ENCODE measurements at regions not wholly inside any gene's neighbourhood (a gene's known extent, or its start where the extent isn't known, plus 50 kb on each side); places are given as distances from the start of the nearest gene placed in this dataset.

GRCh38 chr16:79439901-79440300 is 160.6 kb downstream of the MAF start:
- Histone ChIP-seq H3K4me2 (ENCODE audit: low read length) (no peak overlapping the region), H2AFZ (ENCODE audit: low read depth, low read length, poor library complexity, severe bottlenecking) (no peak overlapping the region), H3K9me3 (ENCODE audit: control insufficient read depth in 1 of 2, insufficient read depth in 1 of 2, low read depth in 1 of 2, low read length in 2 of 2) (peaks cover 23 to 41% of the 10 kb centered on the region in 2 experiments; a peak in 2 of 4 replicates), H4K20me1 (ENCODE audit: insufficient read depth) (no peaks in the 10 kb centered on the region), H3K9ac (ENCODE audit: low read length) (no peak overlapping the region), H3K27me3 (ENCODE audit: insufficient read depth, low read length) (no peaks in the 10 kb centered on the region), H3K36me3 (ENCODE audit: control insufficient read depth in 1 of 2, insufficient read depth in 2 of 2, low read length in 2 of 2) (no peaks in the 10 kb centered on the region), H3K4me3 (replicated peaks in 1 of 2; ENCODE audit: low read depth in 1 of 2, low read length in 2 of 2) (no peak overlapping the region), H3K4me1 (ENCODE audit: control insufficient read depth in 1 of 2, insufficient read depth in 2 of 2, low read length in 2 of 2) (no peaks in the 10 kb centered on the region), H3K9me2 (ENCODE audit: insufficient read depth) (no peaks in the 10 kb centered on the region), H3K27ac (ENCODE audit: low read depth, low read length) (no peak overlapping the region), H3K79me2 (ENCODE audit: insufficient read depth, low read length) (no peaks in the 10 kb centered on the region)
- ChIA-PET POLR2A (no interaction called here), RAD21 (ENCODE audit: low non-redundant PET in 1 of 2, low total read pairs in 2 of 2, uncharacterized antibody in 2 of 2, unreplicated experiment in 2 of 2) (no interaction called here), CTCF (no interaction called here)
- DNase-seq (ENCODE audit: low read depth, low spot score) (no peak), ATAC-seq (no peak)
- no peak for TF ChIP-seq JUND (IDR thresholded peaks at IDR 0.05)
- TF ChIP-seq EZH2 (IDR thresholded peaks at IDR 0.05): no peak
- TF ChIP-seq TCF7L2 (IDR thresholded peaks at IDR 0.05; ENCODE audit: borderline replicate concordance, extremely low read depth, insufficient read depth, insufficient read length): no peak
- BruUV-seq (replicated peaks): no TSS peak
- intact Hi-C loops (cut with micrococcal nuclease): no loop called here

DNA sequence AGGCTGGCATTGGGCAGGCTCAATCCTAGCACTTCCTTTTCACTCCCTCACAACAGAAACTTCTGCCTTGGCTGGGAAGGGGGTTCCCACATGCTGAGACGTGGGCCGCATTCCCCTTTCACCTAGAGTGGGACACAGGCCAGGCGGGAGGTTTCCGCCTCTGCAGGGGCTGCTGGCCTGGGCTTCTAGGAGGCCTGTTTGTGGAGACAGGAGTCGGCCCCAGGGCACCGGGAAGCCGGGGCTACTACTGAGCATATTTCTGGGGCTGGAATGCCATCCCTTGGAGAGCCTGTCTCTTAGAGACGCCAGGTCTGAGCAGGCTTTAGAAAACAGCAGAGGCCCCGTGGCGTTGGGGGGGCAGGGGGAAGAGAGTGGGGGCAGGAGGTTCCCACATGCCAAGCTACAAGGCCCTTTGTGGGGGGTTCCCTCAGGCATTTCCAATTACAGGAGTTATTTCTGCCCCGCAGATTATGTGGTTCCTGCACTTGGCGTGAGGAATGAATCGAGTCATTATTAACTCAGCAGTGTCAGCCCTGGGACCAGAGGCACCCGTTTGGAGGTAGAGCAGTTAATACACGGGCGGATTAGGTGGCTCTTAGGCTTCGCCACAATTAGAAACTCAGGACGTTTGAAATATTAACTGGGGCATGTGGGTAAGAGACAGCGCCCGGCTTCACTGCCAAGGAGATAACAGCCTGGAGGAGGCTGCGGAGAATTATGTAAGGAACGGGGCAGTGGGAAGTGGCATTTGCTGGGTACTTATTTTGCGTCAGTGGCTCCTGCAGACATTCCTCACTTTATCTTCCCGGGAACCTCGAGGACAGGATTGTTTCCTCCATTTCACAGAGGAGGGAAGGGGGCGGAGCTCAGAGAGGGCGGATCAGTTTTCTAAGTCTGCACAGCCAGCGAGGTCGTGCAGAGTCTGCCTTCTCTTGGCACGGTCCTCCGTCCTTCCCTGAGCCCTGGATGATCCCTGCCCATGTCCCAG is 162.5 kb downstream of the MAF start:
- TF ChIP-seq FOSL1 (IDR thresholded peaks at IDR 0.05; ENCODE audit: low read depth): no peak
- TF ChIP-seq, protein P1, sequence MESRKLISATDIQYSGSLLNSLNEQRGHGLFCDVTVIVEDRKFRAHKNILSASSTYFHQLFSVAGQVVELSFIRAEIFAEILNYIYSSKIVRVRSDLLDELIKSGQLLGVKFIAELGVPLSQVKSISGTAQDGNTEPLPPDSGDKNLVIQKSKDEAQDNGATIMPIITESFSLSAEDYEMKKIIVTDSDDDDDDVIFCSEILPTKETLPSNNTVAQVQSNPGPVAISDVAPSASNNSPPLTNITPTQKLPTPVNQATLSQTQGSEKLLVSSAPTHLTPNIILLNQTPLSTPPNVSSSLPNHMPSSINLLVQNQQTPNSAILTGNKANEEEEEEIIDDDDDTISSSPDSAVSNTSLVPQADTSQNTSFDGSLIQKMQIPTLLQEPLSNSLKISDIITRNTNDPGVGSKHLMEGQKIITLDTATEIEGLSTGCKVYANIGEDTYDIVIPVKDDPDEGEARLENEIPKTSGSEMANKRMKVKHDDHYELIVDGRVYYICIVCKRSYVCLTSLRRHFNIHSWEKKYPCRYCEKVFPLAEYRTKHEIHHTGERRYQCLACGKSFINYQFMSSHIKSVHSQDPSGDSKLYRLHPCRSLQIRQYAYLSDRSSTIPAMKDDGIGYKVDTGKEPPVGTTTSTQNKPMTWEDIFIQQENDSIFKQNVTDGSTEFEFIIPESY (IDR thresholded peaks at IDR 0.05; ENCODE audit: extremely low read depth, insufficient replicate concordance, low read length): no peak
- no peak for TF ChIP-seq JUND (IDR thresholded peaks at IDR 0.05)
- TF ChIP-seq ZNF274 (IDR thresholded peaks at IDR 0.05; ENCODE audit: low read depth, low read length): no peak
- TF ChIP-seq, protein P2, sequence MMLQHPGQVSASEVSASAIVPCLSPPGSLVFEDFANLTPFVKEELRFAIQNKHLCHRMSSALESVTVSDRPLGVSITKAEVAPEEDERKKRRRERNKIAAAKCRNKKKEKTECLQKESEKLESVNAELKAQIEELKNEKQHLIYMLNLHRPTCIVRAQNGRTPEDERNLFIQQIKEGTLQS (IDR thresholded peaks at IDR 0.05): no peak
- no peak for TF ChIP-seq POLR2AphosphoS5 (IDR thresholded peaks at IDR 0.05; ENCODE audit: low read depth, low read length)
- no peak for TF ChIP-seq EZH2phosphoT487 (IDR thresholded peaks at IDR 0.05; ENCODE audit: borderline replicate concordance)
- TF ChIP-seq ELF1 (IDR thresholded peaks at IDR 0.05; ENCODE audit: borderline replicate concordance, low read depth): no peak
- intact Hi-C loops (cut with micrococcal nuclease): no loop called here
- Histone ChIP-seq H3K9ac (ENCODE audit: low read length) (no peak overlapping the region), H3K27ac (ENCODE audit: low read depth, low read length) (no peak overlapping the region), H3K79me2 (ENCODE audit: insufficient read depth, low read length) (no peaks in the 10 kb centered on the region), H3K9me2 (ENCODE audit: insufficient read depth) (no peaks in the 10 kb centered on the region), H3K27me3 (ENCODE audit: insufficient read depth, low read length) (no peaks in the 10 kb centered on the region), H3K4me2 (ENCODE audit: low read length) (no peak overlapping the region), H3K4me3 (replicated peaks in 1 of 2; ENCODE audit: low read depth in 1 of 2, low read length in 2 of 2) (no peak overlapping the region), H3K36me3 (ENCODE audit: control insufficient read depth in 1 of 2, insufficient read depth in 2 of 2, low read length in 2 of 2) (no peaks in the 10 kb centered on the region), H2AFZ (ENCODE audit: low read depth, low read length, poor library complexity, severe bottlenecking) (no peak overlapping the region), H3K4me1 (ENCODE audit: control insufficient read depth in 1 of 2, insufficient read depth in 2 of 2, low read length in 2 of 2) (no peaks in the 10 kb centered on the region), H3K9me3 (ENCODE audit: control insufficient read depth in 1 of 2, insufficient read depth in 1 of 2, low read depth in 1 of 2, low read length in 2 of 2) (peaks cover 29 to 44% of the 10 kb centered on the region in 2 experiments; a peak in 2 of 4 replicates), H4K20me1 (ENCODE audit: insufficient read depth) (no peaks in the 10 kb centered on the region)
- ATAC-seq: no peak
- DNase-seq (ENCODE audit: low read depth, low spot score): no peak
- RAD21 ChIA-PET (ENCODE audit: low non-redundant PET in 1 of 2, low total read pairs in 2 of 2, uncharacterized antibody in 2 of 2, unreplicated experiment in 2 of 2): no interaction called here
- no TSS peak for BruUV-seq (replicated peaks)
- CTCF ChIA-PET: no interaction called here
- POLR2A ChIA-PET: no interaction called here
